Gastroesophageal sphincter (tissue), 3 donors: ENCODE measurements at regions not wholly inside any gene's neighbourhood (a gene's known extent, or its start where the extent isn't known, plus 50 kb on each side); places are given as distances from the start of the nearest gene placed in this dataset.

Experiments used
- CTCF ChIP-seq, 4 experiments: fragments of 200-600 bp in 2 of 4; fragments of 450-650 bp in 2 of 4; sonication (generic) in 1 of 4; IDR thresholded peaks; one replicate each; pipeline ENCODE4 v1.5.1; 2017 to 2019; ENCODE audit warnings: antibody characterized with exemption in 4 of 4, mild to moderate bottlenecking in 2 of 4, moderate library complexity in 2 of 4
- EP300 ChIP-seq: sonication (generic); formaldehyde crosslinking; IDR thresholded peaks from one replicate; pipeline ENCODE4 v1.6.1; 2017; ENCODE audit warnings: antibody characterized with exemption, mild to moderate bottlenecking
- POLR2A ChIP-seq, 2 donors: fragments of 450-650 bp; IDR thresholded peaks; one replicate each; pipeline ENCODE4 v1.6.1; 2017; ENCODE audit warnings: antibody characterized with exemption in 2 of 2, mild to moderate bottlenecking in 2 of 2, moderate library complexity in 1 of 2
- POLR2AphosphoS5 ChIP-seq: sonication (generic); formaldehyde crosslinking; IDR thresholded peaks from one replicate; pipeline ENCODE4 v1.6.1; 2017; ENCODE audit warnings: antibody characterized with exemption

- TF ChIP-seq POLR2AphosphoS5 (no peak), EP300 (no peak), CTCF (IDR thresholded peaks at IDR 0.05) (no peak), POLR2A (IDR thresholded peaks at IDR 0.05) (no peak)
Observed at GRCh38 chr7:52360541-52360940, 674.9 kb upstream of the POM121L12 start.
